Gastroesophageal sphincter (tissue), 3 donors: ENCODE measurements at regions not wholly inside any gene's neighbourhood (a gene's known extent, or its start where the extent isn't known, plus 50 kb on each side); places are given as distances from the start of the nearest gene placed in this dataset.

Experiments used
- CTCF ChIP-seq, 4 experiments: fragments of 200-600 bp in 2 of 4; fragments of 450-650 bp in 2 of 4; sonication (generic) in 1 of 4; IDR thresholded peaks; one replicate each; pipeline ENCODE4 v1.5.1; 2017 to 2019; ENCODE audit warnings: antibody characterized with exemption in 4 of 4, mild to moderate bottlenecking in 2 of 4, moderate library complexity in 2 of 4
- POLR2A ChIP-seq, 2 donors: fragments of 450-650 bp; IDR thresholded peaks; one replicate each; pipeline ENCODE4 v1.6.1; 2017; ENCODE audit warnings: antibody characterized with exemption in 2 of 2, mild to moderate bottlenecking in 2 of 2, moderate library complexity in 1 of 2
- POLR2AphosphoS5 ChIP-seq: sonication (generic); formaldehyde crosslinking; IDR thresholded peaks from one replicate; pipeline ENCODE4 v1.6.1; 2017; ENCODE audit warnings: antibody characterized with exemption

GRCh38 chr15:95260856-95261255, 1029.5 kb downstream of the MCTP2 start:
- TF ChIP-seq CTCF (IDR thresholded peaks at IDR 0.05): no peak
- no peak for TF ChIP-seq POLR2AphosphoS5
- TF ChIP-seq POLR2A (IDR thresholded peaks at IDR 0.05): no peak
